Activated CD4-positive, CD25-positive, alpha-beta regulatory T cell (primary cell): ENCODE measurements at regions not wholly inside any gene's neighbourhood (a gene's known extent, or its start where the extent isn't known, plus 50 kb on each side); places are given as distances from the start of the nearest gene placed in this dataset.

ENCODE experiments used
- DNase-seq, 4 experiments: peaks; one replicate each; lab custom pipeline; 2025; lab: John Stamatoyannopoulos, UW

- DNase-seq, result no peak
Measured at GRCh38 chr5:174191076-174191475, 145.6 kb downstream of the NSG2 start.

DNA sequence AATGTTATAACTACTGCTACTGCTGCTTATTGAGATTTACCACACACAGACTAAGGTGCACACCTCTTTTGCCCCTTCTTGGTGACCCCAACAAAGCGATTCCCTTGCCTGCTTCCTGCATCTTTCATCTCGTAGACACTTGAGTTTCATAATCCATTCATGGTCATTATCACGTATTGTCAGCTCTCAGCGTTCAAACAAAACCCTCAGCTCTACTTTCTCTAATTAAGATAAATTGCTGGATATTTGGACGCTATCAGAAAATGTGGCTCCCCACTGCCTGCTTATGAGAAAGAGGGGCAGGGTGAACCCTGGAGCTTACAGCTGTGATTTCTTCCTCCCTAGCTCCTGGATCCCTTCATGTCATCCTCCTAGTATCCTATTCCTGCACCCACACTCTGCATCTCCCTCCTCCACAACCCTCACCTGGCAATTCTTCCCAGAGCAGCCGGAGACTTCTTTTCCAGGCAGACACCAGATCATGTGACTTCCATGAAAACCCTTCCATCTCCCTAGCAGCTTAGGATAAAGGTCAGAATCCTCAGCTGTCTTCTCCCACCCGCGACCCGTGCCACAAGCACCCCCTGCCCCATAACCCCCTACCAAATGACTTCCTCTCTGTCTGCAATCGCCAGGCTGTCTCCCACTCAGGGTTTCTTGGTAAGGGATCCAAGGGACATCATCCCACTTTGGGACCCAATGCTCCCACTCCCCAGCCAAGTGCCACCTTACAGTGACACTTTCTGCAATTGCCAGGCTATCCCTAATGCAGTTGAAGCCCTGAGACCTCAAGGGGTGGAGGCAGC lies 146.5 kb downstream of the NSG2 start:
- no peak for DNase-seq

GRCh38 chr5:174192901-174193300 lies 147.4 kb downstream of the NSG2 start:
- DNase-seq, result no peak

DNA sequence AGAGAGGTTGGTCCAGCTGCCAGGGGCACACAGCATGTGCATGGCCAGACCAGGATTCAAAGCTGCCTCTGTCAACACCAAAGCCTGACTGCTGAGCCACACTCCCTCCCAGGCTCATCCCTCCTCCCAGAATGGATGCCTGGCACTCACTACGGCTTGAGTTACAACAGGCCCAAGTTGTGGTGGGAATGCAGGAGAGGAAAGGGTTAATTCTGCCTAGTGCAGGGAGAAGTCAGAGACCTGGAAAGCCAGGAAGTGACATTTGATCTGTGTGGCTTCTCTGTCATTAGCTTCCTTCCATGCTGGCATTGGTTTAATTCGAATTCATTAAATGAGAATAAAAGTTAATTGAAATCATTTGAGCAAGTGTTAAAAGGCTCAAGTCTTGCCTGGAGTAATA lies 150.0 kb downstream of the NSG2 start:
- DNase-seq, result no peak

GRCh38 chr5:174197929-174198328 lies 152.4 kb downstream of the NSG2 start:
- no peak for DNase-seq

DNA sequence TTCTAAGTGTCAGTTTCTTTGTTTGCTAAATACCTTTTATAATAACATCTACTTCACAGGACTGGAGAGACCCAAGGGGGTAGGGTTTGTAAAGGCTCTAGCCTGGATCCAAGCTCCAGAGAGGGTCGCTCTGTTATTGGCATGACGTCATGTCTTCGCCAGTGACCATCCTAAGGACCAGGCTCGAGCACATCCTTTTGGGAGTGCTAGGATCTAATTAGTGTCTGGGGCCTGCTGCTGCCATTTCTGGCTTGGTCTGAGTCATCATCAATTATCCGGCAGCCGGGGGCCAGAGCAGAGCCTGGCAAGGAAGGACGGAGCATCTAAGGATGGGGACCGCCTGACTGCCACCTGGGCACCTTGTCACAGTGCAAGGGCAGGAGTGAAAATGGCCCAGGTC lies 153.0 kb downstream of the NSG2 start:
- no peak for DNase-seq

- DNase-seq, result no peak
Measured at GRCh38 chr5:174202996-174203395, 157.5 kb downstream of the NSG2 start.

- no peak for DNase-seq
Measured at GRCh38 chr5:174204535-174205313, 159.2 kb downstream of the NSG2 start.

DNA sequence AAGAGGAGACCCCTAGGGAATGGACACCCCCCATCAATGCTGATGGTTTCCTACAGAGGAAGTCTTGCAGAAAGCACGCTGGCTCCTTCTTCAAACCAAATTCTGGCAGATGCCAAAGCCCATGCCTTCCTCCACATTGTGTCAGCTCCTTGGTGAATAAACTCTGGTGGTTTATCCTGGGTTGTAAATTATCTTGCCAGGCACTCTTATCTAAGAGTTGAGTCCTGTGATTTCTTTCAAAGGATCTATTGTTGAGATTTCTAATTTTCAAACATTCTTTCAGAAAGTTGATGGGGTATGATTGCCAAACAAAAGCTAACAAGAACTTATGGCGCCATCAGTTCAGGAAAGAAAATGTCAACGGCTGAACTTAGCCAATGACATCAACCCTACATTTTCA lies 160.4 kb downstream of the NSG2 start:
- DNase-seq, result no peak

- no peak for DNase-seq
Measured at GRCh38 chr5:174210596-174211276, 165.2 kb downstream of the NSG2 start.

GRCh38 chr5:174211277-174211626 lies 165.7 kb downstream of the NSG2 start:
- no peak for DNase-seq

- no peak for DNase-seq
Measured at GRCh38 chr5:174217527-174217926, 172.0 kb downstream of the NSG2 start.

- no peak for DNase-seq
Measured at GRCh38 chr5:174218162-174218561, 172.7 kb downstream of the NSG2 start.

DNA sequence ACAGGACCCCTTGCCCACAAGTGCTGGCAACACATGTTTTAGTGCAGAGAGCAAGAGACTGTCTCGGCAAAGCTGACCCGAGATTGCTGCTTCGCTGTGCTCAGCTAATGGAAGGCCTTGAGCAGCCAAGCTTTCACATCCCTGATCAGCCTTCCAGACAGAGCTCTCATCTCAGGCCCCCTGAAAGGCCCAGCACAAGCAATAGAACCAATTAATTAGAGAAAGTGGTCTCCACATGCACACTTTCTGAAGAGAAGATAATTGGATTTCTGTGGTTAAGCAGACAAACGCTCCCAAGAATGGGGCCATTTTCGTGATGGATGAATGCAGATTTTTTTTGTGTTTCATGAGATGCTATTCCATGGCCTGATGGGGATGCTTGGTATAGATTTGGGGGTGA lies 174.9 kb downstream of the NSG2 start:
- DNase-seq, result no peak

DNA sequence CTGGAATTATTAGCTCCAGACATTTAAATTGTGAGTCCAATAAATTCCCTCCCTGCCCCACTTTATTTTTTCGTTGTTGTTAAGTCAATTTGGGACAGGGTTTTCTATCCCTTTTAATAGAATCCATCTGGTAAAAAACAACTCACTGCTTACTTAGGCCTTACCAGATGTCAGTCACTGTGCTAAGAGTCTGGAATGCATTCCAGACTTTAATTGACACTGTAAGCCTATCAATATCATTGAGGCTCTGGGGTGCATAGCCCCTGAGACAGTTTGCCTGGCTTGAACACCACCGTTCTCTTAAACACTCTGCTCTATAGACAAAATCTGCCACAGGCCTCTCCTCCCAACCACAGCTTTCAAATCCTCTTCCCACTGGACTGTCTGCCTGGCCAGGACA lies 175.9 kb downstream of the NSG2 start:
- no peak for DNase-seq

DNA sequence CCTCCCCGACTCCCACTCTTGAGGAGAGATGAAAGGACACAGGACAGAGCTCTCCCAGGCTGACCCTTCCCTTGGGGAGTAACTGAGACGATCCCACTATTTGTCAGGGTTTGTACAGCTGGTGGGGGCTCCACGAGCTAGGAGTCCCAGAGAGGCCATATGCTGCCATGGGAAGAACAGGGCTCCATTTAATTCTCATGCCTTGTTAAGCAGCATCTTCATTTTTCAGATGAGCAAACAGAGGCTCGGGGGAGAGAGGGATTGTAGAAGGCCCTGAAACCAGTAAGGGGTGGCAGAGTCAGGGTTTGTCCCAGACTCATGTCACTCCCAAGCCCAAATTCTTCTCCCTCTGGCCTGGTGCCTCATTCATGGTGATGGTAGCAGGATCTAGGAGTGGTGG lies 176.4 kb downstream of the NSG2 start:
- DNase-seq, result no peak

DNA sequence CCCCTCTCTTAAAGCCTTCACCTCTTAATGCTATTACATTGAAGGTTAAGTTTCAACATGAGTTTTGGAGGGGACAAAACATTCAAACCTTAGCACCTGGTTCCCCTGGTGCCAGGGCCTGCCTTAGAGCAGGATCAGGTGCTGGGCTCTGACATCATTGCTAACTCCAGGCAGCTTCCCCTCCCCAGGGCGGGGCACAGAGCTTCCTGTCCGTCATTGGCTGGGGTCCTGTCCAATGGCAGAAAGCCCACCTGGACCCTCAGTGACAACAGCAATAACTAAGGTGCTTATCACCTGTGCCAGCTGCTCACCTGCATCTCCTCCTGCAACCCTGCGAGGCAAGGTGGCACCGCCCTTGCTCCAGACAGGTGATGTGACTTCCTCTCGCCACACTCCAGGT lies 177.4 kb downstream of the NSG2 start:
- DNase-seq, result no peak

- no peak for DNase-seq
Measured at GRCh38 chr5:174223355-174223754, 177.8 kb downstream of the NSG2 start.

- no peak for DNase-seq
Measured at GRCh38 chr5:174229068-174229467, 183.6 kb downstream of the NSG2 start.

DNA sequence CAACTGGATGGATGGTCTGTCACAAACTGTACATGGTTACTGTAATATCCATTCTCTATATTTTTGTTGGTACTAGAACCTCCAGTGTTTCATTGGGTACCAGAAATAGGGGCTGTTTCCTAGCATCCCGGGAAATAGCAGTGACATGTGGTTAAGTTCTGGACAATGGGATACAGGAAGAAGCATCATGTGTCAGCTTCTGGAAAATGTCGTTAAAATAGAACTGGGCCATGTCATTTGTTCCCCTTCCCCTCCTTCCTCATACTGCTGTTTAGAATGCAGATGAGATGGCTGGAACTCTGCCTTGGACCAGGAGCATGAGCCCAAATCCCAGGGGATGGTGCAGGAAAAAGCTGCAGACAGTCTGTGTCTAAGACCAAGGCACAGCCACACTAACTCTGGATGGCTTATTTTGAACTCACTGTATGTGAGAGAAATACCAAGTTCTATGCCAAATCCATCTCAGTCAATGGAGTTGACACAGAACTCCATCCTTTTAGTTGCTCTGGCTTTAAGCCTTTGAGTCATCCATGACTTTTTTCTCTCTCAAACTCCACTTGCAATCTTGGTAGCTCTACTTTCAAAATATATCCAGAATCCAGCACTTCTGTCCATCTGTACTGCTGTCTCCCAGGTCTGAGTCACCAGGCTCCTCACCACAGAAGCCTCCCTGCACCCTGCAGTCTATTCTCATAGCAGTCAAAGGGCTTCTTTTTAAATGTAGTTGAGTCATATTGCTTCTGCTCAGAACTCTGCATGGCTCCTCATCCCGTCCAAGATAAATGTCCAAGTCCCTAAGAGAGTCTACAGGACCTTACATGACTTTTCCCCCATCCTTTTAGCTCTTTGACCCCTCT lies 184.2 kb downstream of the NSG2 start:
- no peak for DNase-seq

GRCh38 chr5:174231956-174232487 lies 186.5 kb downstream of the NSG2 start:
- DNase-seq, result no peak

GRCh38 chr5:174234388-174234787 lies 188.9 kb downstream of the NSG2 start:
- no peak for DNase-seq
